ENCODE measurements at regions not wholly inside any gene's neighbourhood (a gene's known extent, or its start where the extent isn't known, plus 50 kb on each side); places are given as distances from the start of the nearest gene placed in this dataset.

DNA sequence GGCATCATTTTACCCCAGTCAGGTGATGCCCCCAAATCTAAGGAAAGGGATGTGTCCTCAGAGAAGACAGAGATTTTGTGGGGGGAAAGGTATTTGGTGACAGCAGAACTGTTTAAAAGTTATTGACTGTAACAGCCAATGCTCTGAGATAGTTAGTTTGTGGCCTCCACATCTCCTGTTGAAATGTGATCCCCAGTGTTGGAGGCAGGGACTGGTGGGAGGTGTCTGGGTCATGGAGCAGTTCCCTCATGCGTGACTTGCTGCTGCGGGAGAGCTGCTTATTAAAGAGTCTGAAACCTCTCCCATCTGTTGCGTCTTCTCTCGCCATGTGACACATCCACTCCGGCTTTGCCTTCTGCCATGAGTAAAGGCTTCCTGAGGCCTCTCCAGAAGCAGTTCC is 282.8 kb upstream of the FOXQ1 start:
- TF ChIP-seq EZH2 (IDR thresholded peaks at IDR 0.05; ENCODE audit: borderline replicate concordance) (no peak), EZH2phosphoT487 (IDR thresholded peaks at IDR 0.05; ENCODE audit: low read depth, severe bottlenecking, unreplicated experiment) (no peak)
- TF ChIP-seq, protein P1, sequence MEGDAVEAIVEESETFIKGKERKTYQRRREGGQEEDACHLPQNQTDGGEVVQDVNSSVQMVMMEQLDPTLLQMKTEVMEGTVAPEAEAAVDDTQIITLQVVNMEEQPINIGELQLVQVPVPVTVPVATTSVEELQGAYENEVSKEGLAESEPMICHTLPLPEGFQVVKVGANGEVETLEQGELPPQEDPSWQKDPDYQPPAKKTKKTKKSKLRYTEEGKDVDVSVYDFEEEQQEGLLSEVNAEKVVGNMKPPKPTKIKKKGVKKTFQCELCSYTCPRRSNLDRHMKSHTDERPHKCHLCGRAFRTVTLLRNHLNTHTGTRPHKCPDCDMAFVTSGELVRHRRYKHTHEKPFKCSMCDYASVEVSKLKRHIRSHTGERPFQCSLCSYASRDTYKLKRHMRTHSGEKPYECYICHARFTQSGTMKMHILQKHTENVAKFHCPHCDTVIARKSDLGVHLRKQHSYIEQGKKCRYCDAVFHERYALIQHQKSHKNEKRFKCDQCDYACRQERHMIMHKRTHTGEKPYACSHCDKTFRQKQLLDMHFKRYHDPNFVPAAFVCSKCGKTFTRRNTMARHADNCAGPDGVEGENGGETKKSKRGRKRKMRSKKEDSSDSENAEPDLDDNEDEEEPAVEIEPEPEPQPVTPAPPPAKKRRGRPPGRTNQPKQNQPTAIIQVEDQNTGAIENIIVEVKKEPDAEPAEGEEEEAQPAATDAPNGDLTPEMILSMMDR (IDR thresholded peaks at IDR 0.05; ENCODE audit: poor library complexity): no peak

Data from hepatocyte (in vitro differentiated cells).